Neural cell (in vitro differentiated cells): ENCODE measurements at regions not wholly inside any gene's neighbourhood (a gene's known extent, or its start where the extent isn't known, plus 50 kb on each side); places are given as distances from the start of the nearest gene placed in this dataset.

ENCODE experiments used
- H2AFZ ChIP-seq: fragments of 200-600, 300-800 bp; sonication (generic), shearing (Covaris generic); 2 replicates; pipeline ENCODE4 v1.6.0; 2014; ENCODE audit warnings: low read depth, mild to moderate bottlenecking, antibody characterized with exemption, low read length, moderate library complexity
- H3F3A ChIP-seq: fragments of 200-600 bp; shearing (Covaris generic); 2 replicates; pipeline ENCODE4 v1.6.1; 2016; ENCODE audit warnings: mild to moderate bottlenecking, moderate library complexity, mixed read lengths, antibody characterized with exemption, low read length; ENCODE audit not compliant: insufficient read depth, poor library complexity, severe bottlenecking
- H3K27ac ChIP-seq: fragments of 200-600, 300-800 bp; sonication (generic), shearing (Covaris generic); 2 replicates; pipeline ENCODE4 v1.5.1; 2014; ENCODE audit warnings: mild to moderate bottlenecking, low read length, moderate library complexity
- H3K27me3 ChIP-seq: fragments of 300-800, 200-600 bp; sonication (generic), shearing (Covaris generic); 2 replicates; pipeline ENCODE4 v1.6.0; 2014; ENCODE audit warnings: mild to moderate bottlenecking, low read depth, low read length, moderate library complexity; ENCODE audit not compliant: insufficient read depth
- H3K36me3 ChIP-seq: fragments of 300-800, 200-600 bp; sonication (generic), shearing (Covaris generic); 2 replicates; pipeline ENCODE4 v1.5.1; 2014; ENCODE audit warnings: mild to moderate bottlenecking, antibody characterized with exemption, low read length, moderate library complexity; ENCODE audit not compliant: insufficient read depth
- H3K4me2 ChIP-seq: fragments of 300-800, 200-600 bp; sonication (generic), shearing (Covaris generic); 2 replicates; pipeline ENCODE4 v1.6.0; 2014; ENCODE audit warnings: mild to moderate bottlenecking, low read length
- H3K4me3 ChIP-seq: fragments of 300-800, 200-600 bp; sonication (generic), shearing (Covaris generic); 2 replicates; pipeline ENCODE4 v1.5.1; 2014; ENCODE audit warnings: mild to moderate bottlenecking, low read length, moderate library complexity
- H3K79me2 ChIP-seq: fragments of 200-600 bp; shearing (Covaris generic); replicated peaks from 2 replicates; pipeline ENCODE4 v1.6.0; 2014; ENCODE audit warnings: mild to moderate bottlenecking, low read length, moderate library complexity; ENCODE audit not compliant: insufficient read depth
- H3K9ac ChIP-seq: fragments of 300-800, 200-600 bp; sonication (generic), shearing (Covaris generic); 2 replicates; pipeline ENCODE4 v1.6.1; 2016; ENCODE audit warnings: mild to moderate bottlenecking, low read length, mixed read lengths
- H3K9me2 ChIP-seq: fragments of 200-600 bp; shearing (Covaris generic); 2 replicates; pipeline ENCODE4 v1.6.1; 2016; ENCODE audit warnings: mild to moderate bottlenecking, low read length, mixed read lengths; ENCODE audit not compliant: insufficient read depth
- H3K9me3 ChIP-seq: fragments of 200-600, 300-800 bp; sonication (generic), shearing (Covaris generic); 2 replicates; pipeline ENCODE4 v1.6.1; 2016; ENCODE audit warnings: mild to moderate bottlenecking, mixed run types, low read length, moderate library complexity, mixed read lengths
- H4K20me1 ChIP-seq: fragments of 200-600 bp; shearing (Covaris generic); 2 replicates; pipeline ENCODE4 v1.6.1; 2016; ENCODE audit warnings: mild to moderate bottlenecking, mixed run types; ENCODE audit not compliant: insufficient read depth
- EP300 ChIP-seq: fragments of 450-650 bp; conservative IDR thresholded peaks from 2 replicates; pipeline ENCODE4 v1.6.1; 2014; ENCODE audit warnings: antibody characterized with exemption, mild to moderate bottlenecking, moderate library complexity; ENCODE audit not compliant: poor library complexity, severe bottlenecking
- EZH2 ChIP-seq: fragments of 200-600, 300-800 bp; shearing (Covaris generic), sonication (generic); IDR thresholded peaks from 2 replicates; pipeline ENCODE4 v1.6.1; 2014; ENCODE audit warnings: antibody characterized with exemption, low read length, borderline replicate concordance, mild to moderate bottlenecking; ENCODE audit not compliant: insufficient read depth, poor library complexity, severe bottlenecking
- MXI1 ChIP-seq: fragments of 450-650 bp; conservative IDR thresholded peaks from 2 replicates; pipeline ENCODE4 v1.6.1; 2014; ENCODE audit warnings: antibody characterized with exemption, mild to moderate bottlenecking; ENCODE audit not compliant: poor library complexity, severe bottlenecking
- POLR2AphosphoS5 ChIP-seq: IDR thresholded peaks from 2 replicates; pipeline ENCODE4 v1.6.1; 2012
- RAD21 ChIP-seq: fragments of 450-650 bp; conservative IDR thresholded peaks from 2 replicates; pipeline ENCODE4 v1.6.1; 2014; ENCODE audit warnings: antibody characterized with exemption, mild to moderate bottlenecking, moderate library complexity
- SMC3 ChIP-seq: fragments of 450-650 bp; conservative IDR thresholded peaks from 2 replicates; pipeline ENCODE4 v1.6.1; 2014; ENCODE audit warnings: antibody characterized with exemption, mild to moderate bottlenecking, moderate library complexity; ENCODE audit not compliant: poor library complexity
- TAF1 ChIP-seq: IDR thresholded peaks from 2 replicates; pipeline ENCODE4 v1.6.1; 2012; ENCODE audit warnings: low read depth
- TF ChIP-seq, protein P1 (sequence below): IDR thresholded peaks from 2 replicates; pipeline ENCODE4 v1.6.1; 2012; ENCODE audit warnings: borderline replicate concordance
- TF ChIP-seq, protein P2 (sequence below): fragments of 450-650 bp; IDR thresholded peaks from 2 replicates; pipeline ENCODE4 v1.5.1; 2014; ENCODE audit warnings: antibody characterized with exemption, mild to moderate bottlenecking, moderate library complexity; ENCODE audit not compliant: poor library complexity, severe bottlenecking

DNA sequence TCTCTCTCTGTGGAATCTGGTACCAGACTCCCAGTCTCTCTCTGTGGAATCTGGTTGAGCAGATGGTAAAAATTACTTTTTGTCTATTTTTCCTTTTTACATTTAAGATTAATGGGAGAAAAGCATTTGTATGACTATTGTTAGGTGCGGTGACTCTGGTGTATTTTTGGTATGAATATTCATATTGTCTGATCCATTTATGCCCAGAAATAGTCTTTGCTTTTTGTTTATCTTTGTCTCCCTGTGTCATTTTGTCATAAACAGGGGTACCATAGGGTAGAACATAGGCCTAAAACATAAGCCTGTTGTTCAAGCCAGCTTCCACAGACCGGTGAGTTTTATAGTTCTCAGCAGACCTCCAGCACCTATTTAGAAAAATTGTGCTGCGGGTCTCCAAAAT is 78.7 kb downstream of the ETS2 start:
- no peak overlapping the region for H3K4me3 ChIP-seq
- no peaks in the 10 kb centered on the region for H3K9me2 ChIP-seq
- H3K9me3 ChIP-seq = peaks cover 4% of the 10 kb centered on the region
- no peaks in the 10 kb centered on the region for H3F3A ChIP-seq
- no peak for TF ChIP-seq POLR2AphosphoS5
- TF ChIP-seq, protein P1, sequence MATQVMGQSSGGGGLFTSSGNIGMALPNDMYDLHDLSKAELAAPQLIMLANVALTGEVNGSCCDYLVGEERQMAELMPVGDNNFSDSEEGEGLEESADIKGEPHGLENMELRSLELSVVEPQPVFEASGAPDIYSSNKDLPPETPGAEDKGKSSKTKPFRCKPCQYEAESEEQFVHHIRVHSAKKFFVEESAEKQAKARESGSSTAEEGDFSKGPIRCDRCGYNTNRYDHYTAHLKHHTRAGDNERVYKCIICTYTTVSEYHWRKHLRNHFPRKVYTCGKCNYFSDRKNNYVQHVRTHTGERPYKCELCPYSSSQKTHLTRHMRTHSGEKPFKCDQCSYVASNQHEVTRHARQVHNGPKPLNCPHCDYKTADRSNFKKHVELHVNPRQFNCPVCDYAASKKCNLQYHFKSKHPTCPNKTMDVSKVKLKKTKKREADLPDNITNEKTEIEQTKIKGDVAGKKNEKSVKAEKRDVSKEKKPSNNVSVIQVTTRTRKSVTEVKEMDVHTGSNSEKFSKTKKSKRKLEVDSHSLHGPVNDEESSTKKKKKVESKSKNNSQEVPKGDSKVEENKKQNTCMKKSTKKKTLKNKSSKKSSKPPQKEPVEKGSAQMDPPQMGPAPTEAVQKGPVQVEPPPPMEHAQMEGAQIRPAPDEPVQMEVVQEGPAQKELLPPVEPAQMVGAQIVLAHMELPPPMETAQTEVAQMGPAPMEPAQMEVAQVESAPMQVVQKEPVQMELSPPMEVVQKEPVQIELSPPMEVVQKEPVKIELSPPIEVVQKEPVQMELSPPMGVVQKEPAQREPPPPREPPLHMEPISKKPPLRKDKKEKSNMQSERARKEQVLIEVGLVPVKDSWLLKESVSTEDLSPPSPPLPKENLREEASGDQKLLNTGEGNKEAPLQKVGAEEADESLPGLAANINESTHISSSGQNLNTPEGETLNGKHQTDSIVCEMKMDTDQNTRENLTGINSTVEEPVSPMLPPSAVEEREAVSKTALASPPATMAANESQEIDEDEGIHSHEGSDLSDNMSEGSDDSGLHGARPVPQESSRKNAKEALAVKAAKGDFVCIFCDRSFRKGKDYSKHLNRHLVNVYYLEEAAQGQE = no peak
- no peak for TF ChIP-seq TAF1
- no peak for TF ChIP-seq EZH2
- TF ChIP-seq SMC3 = no peak
- TF ChIP-seq RAD21 = no peak
- TF ChIP-seq EP300 = no peak
- no peak for TF ChIP-seq MXI1
- TF ChIP-seq, protein P2, sequence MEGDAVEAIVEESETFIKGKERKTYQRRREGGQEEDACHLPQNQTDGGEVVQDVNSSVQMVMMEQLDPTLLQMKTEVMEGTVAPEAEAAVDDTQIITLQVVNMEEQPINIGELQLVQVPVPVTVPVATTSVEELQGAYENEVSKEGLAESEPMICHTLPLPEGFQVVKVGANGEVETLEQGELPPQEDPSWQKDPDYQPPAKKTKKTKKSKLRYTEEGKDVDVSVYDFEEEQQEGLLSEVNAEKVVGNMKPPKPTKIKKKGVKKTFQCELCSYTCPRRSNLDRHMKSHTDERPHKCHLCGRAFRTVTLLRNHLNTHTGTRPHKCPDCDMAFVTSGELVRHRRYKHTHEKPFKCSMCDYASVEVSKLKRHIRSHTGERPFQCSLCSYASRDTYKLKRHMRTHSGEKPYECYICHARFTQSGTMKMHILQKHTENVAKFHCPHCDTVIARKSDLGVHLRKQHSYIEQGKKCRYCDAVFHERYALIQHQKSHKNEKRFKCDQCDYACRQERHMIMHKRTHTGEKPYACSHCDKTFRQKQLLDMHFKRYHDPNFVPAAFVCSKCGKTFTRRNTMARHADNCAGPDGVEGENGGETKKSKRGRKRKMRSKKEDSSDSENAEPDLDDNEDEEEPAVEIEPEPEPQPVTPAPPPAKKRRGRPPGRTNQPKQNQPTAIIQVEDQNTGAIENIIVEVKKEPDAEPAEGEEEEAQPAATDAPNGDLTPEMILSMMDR = no peak
- H3K36me3 ChIP-seq = no peaks in the 10 kb centered on the region
- no peak overlapping the region for H3K27ac ChIP-seq
- H3K27me3 ChIP-seq = no peaks in the 10 kb centered on the region
- H3K79me2 ChIP-seq = no peaks in the 10 kb centered on the region
- no peak overlapping the region for H3K9ac ChIP-seq
- H2AFZ ChIP-seq = no peak overlapping the region
- no peaks in the 10 kb centered on the region for H4K20me1 ChIP-seq
- H3K4me2 ChIP-seq = no peak overlapping the region

- H3F3A ChIP-seq = no peaks in the 10 kb centered on the region
- H3K27ac ChIP-seq = no peak overlapping the region
- no peaks in the 10 kb centered on the region for H3K27me3 ChIP-seq
- H3K36me3 ChIP-seq = no peaks in the 10 kb centered on the region
- no peaks in the 10 kb centered on the region for H3K9me2 ChIP-seq
- H3K4me3 ChIP-seq = no peak overlapping the region
- H3K79me2 ChIP-seq = no peaks in the 10 kb centered on the region
- no peak overlapping the region for H2AFZ ChIP-seq
- peaks cover 4% of the 10 kb centered on the region for H3K9me3 ChIP-seq
- TF ChIP-seq EZH2 (no peak), MXI1 (no peak), RAD21 (no peak), POLR2AphosphoS5 (no peak), TAF1 (no peak), EP300 (no peak), SMC3 (no peak)
- TF ChIP-seq, protein P2 = no peak
- TF ChIP-seq, protein P1 = no peak
- H3K9ac ChIP-seq = no peak overlapping the region
- no peaks in the 10 kb centered on the region for H4K20me1 ChIP-seq
- H3K4me2 ChIP-seq = no peak overlapping the region
These were observed 77.4 kb downstream of the ETS2 start for GRCh38 chr21:38883142-38883541.
